NCI-H146 treated with DMSO at 0.1 percent for 48 hours (cell line): ENCODE measurements at regions not wholly inside any gene's neighbourhood (a gene's known extent, or its start where the extent isn't known, plus 50 kb on each side); places are given as distances from the start of the nearest gene placed in this dataset.

ENCODE experiments used
- DNase-seq: peaks from one replicate; lab custom pipeline; 2025; ENCODE audit not compliant: unreplicated experiment; lab: John Stamatoyannopoulos, UW

DNA sequence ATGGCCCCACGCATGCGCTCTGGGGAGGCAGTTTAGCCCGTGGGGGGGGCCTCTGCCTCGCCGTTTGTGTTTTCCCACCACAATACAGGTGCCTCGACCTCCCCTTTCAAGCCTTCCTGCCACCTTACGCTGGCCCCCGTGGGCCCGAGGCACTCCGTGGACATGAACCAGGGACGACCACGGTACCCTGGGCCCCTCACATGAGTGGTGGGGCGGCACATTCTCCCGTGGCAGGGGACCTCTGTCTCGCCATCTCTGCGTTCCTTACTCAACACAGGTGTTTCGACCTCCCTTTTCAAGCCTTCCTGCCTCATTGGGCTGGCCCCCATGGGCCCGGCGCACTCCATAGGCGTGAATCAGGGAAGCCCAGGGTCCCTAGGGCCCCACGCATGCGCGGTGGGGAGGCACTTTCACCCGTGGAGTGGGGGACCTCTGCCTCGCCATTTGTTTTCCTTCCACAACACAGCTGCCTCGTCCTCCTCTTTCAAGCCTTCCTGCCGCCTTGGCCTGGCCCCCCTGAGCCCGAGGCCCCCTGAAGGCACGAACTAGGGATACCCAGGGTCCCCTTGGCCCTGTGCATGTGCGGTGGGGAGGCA, 339.5 kb downstream of the ALG10 start:
- no peak for DNase-seq

GRCh38 chr12:34363050-34363673, 340.9 kb downstream of the ALG10 start:
- DNase-seq: no peak

DNA sequence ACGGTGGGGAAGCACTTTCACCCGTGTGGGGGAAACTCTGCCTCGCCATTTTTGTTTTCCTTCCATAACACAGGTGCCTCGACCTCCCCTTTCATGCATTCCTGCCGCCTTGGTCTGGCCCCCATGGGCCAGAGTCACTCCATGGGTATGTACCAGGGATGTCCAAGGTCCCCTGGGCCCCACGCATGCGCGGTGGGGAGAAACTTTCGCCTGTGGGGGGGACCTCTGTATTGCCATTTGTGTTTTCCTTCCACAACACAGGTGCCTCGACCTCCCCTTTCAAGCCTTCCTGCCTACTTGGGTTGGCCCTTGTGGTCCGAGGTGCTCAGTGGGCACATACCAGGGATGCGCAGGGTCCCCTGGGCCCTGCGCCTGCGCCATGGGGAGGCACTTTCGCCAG, 345.8 kb downstream of the ALG10 start:
- no peak for DNase-seq

- DNase-seq: no peak
Measured at GRCh38 chr12:34371050-34371449, 348.8 kb downstream of the ALG10 start.

GRCh38 chr12:34372003-34372402, 349.7 kb downstream of the ALG10 start:
- no peak for DNase-seq

DNA sequence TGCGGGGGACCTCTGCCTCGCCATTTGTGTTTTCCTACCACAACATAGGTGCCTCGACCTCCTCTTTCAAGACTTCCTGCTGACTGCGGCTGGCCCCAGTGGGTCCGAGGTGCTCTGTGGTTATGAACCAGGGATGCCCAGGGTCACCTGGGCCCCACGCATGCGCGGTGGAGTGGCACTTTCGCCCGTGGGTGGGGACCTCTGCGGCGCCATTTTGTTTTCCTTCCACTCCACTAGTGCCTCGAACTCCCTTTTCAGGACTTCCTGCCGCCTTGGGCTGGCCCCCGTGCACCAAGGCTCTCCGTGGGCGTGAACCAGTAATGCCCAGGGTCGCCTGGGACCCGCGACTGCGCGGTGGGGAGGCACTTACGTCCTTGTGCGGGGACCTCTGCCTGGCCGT, 351.6 kb downstream of the ALG10 start:
- DNase-seq: no peak

DNA sequence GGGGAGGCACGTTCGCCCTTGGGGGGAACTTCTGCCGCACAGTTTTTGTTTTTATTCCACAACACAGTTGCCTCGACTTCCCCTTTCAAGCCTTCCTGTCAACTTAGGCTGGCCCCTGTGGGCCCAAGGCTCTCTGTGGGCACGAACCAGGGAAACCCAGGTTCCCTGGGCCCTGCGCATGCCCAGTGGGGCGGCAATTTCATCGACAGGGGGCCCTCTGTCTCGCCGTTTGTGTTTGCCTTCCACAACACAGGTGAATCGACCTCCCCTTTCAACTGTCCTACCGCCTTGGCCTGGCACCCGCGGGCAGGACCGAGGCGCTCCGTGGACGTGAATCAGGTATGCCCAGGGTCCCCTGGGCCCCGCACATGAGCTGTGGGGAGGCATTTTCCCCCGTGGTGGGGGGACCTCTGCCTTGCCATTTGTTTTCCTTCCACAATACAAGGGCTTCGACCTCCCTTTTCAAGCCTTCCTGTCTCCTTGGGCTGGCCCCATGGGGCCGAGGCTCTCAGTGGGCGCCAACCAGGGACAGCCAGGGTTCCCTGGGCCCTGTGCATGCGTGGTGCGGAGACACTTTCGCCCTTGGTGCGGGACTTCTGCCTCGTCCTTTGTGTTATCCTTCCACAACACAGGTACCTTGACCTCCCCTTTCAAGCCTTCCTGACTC, 354.0 kb downstream of the ALG10 start:
- no peak for DNase-seq

- DNase-seq: no peak
Measured at GRCh38 chr12:34377243-34378035, 355.1 kb downstream of the ALG10 start.

GRCh38 chr12:34379142-34379541, 356.8 kb downstream of the ALG10 start:
- DNase-seq: no peak

DNA sequence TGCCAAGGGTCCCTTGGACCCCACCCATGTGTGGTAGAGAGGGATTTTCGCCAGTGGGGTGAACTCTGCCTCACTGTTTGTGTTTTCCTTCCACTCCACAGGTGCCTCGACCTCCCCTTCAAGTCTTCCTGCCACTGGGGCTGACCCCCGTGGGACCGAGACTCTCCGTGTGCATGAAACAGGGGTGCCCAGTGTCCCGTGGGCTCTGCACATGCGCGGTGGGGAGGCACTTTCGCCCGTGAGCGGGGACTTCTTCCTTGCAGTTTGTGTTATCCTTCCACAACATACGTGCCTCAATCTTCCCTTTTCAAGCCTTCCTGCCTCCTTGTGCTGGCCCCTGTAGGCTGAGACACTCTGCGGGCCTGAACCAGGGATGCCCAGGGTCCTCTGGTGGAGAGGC, 362.4 kb downstream of the ALG10 start:
- no peak for DNase-seq

DNA sequence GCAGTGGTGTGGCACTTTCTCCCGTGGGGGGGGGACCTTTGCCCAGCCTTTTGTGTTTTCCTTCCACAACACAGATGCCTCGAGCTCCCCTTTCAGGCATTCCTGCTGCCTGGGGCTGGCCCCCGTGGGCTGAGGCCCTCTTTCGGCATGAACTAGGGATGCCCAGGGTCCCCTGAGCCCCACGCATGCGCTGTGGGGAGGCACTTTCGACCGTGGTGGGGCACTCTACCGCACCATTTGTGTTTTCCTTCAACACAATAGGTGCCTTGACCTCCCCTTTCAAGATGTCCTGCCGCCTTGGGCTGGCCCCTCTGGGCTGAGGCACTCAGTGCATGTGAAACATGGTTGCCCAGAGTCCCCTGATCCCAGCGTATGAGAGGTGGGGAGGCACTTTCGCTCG, 363.7 kb downstream of the ALG10 start:
- DNase-seq: no peak

- DNase-seq: no peak
Measured at GRCh38 chr12:34386621-34387255, 364.4 kb downstream of the ALG10 start.

DNA sequence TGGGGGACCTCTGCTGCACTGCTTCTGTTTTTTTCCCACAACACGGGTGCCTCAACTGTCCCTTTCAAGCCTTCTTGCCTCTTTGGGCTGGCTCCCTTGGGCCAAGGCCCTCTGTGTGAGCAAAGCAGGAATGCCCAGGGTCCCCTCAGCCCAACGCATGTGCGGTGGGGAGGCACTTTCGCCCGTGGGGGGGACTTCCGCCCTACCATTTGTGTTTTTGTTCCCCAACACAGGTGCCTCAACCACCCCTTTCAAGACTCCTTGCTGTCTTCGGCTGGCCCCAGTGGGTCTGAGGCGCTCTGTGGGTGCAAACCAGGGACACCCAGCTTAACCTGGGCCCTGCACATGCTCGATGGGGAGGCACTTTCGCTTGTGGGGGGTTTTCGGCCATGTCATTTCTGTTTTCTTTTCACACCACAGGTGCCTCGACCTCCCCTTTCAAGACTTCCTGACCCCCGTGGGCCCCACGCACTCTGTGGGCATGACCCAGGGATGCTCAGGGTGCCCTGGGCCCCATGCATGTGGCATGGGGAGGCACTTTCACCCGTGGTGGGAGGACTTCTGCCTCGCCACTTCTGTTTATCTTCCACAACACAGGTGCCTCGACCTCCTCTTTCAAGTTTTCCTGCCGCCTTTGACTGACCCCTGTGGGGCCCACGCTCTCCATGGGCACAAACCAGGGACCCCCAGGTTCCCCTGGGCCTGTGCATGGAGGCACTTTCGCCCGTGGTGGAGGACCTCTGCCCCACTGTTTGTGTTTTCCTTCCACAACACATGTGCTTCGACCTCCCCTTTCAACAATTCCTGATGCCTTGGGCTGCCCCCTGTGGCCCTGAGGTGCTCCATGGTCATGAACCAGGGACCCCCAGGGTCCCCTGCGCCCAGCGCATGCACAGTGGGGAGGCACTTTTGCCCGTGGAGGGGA, 365.7 kb downstream of the ALG10 start:
- DNase-seq: no peak

GRCh38 chr12:34388636-34389377, 366.5 kb downstream of the ALG10 start:
- no peak for DNase-seq

DNA sequence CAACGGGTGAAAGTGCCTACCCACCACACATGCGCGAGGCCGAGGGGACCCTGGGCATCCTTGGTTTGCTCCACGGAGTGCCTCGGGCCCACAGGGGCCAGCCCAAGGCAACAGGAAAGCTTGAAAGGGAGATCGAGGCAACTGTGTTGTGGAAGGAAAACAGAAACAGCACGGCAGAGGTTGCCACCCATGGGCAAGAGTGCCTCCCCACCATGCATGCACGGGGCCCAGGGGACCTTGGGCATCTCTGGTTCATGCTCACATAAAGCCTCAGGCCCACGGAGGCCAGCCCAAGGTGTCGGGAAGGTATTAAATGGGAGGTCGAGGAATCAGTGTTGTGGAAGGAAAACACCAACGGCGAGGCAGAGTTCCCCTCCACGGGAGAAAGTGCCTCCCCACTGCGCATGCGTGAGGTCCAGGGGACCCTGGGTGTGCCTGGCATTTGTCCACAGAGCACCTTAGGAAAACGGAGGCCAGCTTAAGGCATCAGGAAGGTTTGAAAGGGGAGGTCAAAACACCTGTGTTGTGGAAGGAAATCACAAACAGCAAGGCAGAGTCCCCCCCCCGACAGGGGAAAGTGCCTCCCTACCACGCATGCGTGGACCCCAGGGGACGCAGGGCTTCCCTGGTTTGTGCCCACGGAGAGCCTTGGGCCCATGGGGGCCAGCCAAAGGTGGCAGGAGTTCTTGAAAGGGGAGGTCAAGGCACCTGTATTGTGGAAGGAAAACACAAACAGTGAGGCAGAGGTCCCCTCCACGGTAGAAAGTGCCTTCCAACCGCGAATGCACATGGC, 367.3 kb downstream of the ALG10 start:
- no peak for DNase-seq

- DNase-seq: no peak
Measured at GRCh38 chr12:34390171-34390841, 368.0 kb downstream of the ALG10 start.

DNA sequence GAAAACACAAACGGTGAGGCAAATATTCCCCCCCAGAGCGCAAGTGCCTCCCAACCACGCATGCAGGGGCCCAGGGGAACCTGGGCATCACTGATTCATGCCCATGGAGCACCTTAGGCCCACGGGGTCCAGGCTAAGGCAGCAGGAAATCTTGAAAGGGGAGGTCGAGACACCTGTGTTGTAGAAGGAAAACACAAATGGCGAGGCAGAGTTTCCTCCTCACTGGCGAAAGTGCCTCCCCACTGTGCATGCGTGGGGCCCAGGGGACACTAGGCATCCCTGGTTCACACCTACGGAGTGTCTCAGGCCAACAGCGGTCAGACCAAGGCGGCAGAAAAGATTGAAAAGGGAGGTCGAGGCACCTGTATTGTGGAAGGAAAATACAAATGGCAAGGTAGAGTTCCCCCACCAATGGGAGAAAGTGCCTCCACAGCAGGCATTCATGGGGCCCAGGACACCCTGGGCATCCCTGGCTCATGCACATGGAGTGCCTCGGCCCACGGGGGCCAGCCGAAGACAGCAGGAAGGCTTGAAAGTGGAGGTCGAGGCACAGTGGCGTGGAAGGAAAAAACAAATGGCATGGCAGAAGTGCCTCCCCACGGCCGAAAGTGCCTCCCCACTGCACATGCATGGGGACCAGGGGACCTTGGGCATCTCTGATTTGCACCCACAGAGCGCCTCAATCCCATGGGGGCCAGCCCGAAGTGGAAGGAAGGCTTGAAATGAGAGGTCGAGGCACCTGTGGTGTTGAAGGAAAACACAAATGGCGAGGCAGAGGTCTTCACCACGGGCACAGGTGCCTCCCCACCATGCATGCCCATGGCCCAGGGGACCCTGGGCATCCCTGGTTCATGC, 368.8 kb downstream of the ALG10 start:
- no peak for DNase-seq
